HG02678 (cell line): ENCODE measurements at regions not wholly inside any gene's neighbourhood (a gene's known extent, or its start where the extent isn't known, plus 50 kb on each side); places are given as distances from the start of the nearest gene placed in this dataset.
"Not testable (repeated sequence)": the region's sequence is repeated elsewhere in the genome, so short reads cannot be mapped to it uniquely, and the experiment has no call there.

ENCODE experiments used
- ATAC-seq: cut with Tn5 transposase; IDR thresholded peaks from one replicate; pipeline ENCODE4 v1.9.1; 2021; ENCODE audit warnings: mild to moderate bottlenecking, moderate library complexity; ENCODE audit not compliant: unreplicated experiment

DNA sequence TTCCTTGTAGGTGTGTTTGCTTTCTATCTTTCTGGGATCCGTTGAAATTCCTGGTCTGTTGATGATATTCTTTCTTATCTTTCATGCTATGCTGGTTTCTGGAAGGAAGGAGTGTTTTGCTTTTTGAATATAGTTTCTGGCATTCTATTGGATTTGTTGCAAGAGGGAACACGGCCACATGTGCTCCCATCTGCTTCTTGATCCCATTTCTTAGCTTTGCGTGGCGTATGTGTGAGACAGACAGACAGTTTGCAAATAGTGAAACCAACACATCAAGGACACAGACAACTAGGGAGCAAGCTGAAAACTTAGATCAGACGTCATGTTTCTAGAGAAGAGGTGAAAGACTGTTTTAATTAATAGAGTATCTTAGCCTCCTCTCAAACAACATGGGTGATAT is 261.9 kb upstream of the PUDP start:
- ATAC-seq: no peak

DNA sequence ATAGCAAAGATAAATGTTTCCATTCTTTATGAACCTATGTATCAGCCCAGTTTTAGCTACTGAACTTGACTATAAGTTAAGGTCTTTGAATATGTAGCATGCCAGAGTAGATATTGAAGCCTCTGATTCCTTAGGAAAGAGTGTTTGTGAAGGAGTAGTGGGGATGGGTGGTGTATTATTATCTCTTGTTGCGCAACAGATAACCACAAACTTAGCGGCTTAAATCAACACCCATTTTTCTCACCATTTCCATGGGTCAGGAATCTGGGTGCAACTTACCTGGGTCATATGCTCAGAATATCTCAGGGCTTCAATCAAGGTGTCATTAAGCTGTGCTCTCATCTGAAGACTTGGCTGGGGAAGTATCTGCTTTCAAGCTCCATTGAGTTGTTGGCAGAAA is 251.4 kb upstream of the PUDP start:
- no peak for ATAC-seq

DNA sequence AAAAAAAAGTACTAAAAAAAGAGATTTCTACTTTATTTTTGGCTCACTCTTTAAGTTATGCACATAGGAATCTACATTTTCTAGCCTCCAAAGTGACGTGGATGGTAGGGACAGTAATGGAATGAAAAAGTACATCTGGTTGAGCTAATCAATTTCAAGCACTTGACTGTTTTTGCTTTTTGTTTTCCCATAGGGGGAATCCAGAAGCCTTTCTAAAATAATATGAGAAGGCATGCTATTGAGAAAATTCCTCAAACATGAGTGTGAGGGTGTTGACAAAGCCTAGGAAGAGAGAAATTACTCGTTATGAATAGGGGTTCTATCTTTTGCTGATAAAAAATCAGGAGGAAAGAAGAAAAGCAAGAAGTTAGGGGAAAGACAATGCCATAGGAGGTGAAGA is 242.5 kb upstream of the PUDP start:
- no peak for ATAC-seq

DNA sequence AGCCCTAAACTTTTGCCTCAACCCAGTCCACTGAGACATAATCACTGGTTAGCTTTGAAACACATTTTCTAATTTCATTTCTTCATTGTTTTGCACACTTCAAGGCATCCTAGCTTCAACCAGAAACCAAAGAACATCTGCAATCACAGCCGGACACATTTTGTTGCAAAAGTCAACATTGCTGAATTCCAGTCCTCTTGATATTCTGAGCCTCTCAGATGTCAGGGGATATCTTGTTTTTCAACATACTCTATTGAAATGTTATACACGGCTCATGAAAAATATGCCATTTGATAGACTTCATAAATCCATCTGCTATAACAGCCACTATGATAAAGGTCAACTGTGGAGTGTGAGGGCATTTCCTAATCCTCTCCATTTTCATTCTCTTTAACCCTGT is 241.6 kb upstream of the PUDP start:
- no peak for ATAC-seq

DNA sequence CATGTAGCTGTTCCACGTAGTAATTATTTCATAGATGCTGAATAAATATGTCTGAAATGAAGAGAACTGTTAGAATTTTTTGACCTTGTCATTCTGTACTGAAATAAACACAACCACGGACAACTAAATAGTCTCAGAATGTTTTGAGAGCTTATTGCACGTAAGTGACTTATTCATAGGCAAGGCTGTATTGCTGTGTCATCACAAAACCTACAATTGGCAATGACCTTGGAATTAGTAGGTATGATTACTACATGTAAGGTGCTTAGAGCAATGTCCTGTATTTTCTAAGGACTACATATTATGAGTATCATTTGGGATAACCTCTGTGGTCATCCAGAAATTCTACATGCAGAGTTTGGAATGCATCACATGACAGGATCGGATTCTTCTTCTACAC is 237.2 kb upstream of the PUDP start:
- no peak for ATAC-seq

DNA sequence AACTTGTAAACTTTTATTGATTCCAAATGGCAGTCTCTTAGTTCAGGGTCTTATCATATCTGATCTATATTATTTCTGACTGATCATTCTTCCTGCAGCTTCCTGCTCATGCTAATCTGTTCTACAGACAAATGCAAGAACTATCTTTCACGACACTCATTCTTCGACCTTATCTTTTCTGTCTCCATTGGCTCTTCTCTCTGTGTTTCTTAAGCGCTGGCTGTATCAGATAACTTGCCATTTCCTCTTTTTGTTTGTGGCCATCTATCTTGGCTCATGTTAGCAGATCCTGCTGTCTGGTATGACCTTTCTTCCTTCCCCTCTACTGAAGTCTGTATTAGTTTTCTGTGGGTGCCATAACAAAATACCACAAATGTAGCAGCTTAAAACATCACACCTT is 230.5 kb upstream of the PUDP start:
- no peak for ATAC-seq

DNA sequence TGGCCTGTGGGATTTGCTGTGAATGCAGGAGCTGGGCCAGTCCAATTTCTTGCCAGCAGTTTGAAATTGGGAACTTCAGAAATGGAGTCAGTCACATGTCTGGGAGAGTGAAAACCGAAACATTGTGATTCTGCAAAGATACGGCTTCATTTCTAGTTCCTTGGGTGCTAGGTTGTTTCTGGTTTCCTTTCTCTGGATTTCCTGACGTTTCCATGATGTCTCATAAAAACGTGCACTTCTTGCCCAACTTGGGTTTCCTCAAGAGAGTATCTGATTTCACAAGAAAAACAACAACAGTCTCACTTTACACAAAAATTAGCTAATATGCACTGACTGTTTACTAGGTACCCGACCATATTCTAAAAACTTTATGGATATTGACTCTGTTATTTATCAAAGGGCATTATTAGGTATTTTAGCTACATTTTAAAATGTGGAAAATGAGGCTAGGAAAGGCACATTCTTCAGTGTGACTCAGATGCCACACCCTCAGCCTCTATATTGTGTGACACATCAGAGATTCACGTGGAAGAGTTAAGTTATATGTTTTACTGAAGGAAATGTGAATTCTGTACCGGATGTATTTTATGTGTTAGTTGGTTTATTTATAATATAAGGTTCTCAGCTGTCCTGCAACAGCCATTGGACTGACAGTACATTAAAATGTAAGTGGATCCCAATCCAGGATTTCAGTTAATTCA is 225.0 kb upstream of the PUDP start:
- no peak for ATAC-seq

DNA sequence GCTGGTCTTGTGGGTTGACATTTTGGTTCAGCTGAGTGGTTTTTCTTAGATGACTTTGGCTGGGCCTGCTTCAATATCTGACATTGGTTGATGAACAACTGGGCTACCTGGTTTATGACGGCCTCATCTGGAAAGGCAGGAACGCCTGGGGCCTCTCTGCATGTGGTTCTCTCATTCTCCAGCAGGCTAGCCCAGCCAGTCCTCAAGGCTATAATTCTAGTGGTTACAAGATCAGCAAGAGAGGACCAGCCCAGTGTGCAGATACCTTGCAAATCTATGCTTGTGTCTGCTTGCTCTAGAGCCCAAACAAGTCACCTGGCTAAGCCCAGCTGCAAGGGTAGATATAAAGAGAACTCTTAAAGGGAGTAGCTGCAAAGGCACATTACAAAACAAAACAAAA is 214.2 kb upstream of the PUDP start:
- ATAC-seq: no peak

DNA sequence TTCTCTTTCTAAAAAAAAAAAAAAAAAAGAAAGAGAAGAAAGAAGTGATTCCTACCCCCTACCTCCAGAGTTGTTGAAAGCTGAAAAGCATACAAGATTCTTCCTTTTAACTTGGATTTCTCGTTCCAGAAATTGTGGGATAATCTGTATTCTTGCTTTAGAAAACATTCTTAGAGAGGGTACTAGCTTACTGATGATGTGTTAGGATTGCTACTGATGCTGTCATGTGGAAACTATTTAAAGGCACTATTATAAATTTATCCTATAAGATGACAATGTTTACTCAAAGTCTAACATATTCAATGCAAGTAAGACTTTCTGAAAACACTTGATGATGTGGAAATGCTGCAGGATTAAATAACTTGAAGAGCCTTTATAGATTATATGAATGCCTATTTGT is 204.0 kb upstream of the PUDP start:
- ATAC-seq: no peak

DNA sequence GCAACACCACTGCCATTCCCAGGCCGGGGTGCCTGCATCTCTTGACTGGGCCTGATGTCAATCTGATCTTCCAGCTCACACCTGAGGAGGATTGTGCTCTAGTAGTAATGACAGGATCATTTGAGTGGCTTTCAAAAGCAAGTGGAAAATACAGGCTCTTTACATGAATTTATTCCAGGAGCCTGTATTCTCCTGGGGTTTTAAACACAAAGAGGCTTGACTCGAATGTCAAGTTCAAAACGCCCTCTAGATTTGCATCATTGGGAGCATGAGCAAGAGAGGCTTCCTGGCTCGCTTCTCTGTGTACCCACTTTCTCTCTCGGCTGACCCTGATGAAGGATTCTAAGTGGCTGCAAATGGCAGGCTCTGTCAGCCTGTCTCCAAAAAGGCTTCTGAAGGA is 199.5 kb upstream of the PUDP start:
- no peak for ATAC-seq

DNA sequence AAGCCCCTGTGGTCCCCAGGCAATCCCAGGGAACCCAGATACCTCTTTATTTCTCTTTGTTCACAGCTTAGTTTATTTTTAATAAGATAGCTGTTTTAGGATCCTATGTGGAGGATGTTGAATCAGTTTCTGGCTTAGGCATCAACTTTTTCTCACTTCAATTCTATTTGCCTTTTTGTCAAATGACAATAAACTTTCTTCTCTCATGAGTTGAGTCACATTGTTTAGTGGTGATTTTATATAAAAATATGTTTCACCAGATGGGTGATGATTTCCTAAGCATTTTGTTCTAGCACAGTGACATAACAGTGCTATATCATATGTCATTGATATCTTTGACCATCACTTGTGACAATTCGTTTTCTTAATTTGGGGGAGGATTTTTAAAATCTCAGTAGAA is 198.1 kb upstream of the PUDP start:
- no peak for ATAC-seq

DNA sequence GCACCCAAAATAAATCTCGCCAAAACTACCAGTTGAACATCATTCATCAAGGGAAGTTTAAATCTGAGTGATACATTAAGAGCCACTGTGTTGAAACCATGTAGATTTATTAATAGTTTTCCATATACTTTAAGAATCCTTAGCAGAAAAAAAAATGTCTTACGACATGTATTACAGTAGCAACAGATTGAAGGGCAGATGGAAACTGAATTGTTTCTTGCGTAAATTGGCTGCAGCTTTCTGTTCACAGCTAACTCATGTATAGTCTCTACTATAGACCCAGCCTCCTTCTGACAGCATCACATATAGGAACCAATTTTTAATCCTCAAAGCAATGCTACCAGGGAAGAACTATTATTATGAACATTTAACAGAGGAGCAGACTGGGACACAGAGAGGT is 195.2 kb upstream of the PUDP start:
- ATAC-seq: no peak

DNA sequence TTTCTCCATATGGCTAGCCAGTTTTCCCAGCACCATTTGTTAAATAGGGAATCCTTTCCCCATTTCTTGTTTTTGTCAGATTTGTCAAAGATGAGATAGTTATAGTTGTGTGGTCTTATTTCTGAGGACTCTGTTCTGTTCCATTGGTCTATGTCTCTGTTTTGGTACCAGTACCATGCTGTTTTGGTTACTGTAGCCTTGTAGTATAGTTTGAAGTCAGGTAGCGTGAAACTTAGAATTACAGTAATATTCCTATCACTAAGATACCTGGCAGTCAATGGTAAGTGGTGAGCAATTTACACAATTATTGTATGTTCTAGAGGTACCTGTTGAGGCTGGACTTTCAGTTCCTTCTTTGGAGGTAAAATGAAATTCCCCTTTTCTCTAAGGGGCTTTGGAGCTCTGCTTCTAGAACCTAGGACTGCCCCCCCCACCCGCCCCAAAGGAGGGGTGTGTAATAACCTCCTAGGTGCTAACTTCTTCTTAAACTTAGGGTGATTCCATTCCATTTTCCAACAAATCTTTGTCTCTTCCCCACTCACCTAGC is 187.9 kb upstream of the PUDP start:
- ATAC-seq: not testable (repeated sequence)

DNA sequence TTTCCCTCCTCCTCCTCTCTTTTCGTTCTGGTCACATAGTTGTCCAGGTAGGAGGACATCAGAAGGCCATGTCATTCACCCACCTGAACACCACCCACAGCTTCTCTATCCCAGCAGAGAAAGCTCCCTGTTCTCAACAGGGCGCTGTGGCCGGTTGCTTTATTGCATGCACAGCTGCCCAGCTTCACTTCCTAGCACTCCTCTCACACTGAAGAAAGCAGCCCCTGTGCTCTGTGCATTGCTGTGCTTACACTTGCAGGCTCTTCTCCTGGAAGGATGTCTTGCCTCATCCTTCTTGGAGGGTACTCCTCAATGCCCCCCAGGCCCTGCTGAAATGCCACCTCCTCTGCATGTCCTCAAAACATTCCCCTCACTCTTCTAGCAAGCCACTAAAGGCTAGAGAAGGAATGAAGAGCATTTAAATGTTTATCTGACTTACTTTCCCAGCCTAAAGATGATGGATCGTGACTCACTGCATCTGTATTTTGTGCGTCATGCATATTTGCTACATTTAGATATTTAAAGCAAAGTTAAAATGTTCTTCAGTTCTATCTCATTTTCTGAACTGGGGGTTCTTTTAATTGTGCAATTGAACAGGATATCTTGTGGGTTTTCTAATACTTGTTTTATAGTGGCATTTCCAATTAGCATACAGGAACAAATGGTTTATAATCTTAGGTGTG is 186.4 kb upstream of the PUDP start:
- ATAC-seq: no peak

DNA sequence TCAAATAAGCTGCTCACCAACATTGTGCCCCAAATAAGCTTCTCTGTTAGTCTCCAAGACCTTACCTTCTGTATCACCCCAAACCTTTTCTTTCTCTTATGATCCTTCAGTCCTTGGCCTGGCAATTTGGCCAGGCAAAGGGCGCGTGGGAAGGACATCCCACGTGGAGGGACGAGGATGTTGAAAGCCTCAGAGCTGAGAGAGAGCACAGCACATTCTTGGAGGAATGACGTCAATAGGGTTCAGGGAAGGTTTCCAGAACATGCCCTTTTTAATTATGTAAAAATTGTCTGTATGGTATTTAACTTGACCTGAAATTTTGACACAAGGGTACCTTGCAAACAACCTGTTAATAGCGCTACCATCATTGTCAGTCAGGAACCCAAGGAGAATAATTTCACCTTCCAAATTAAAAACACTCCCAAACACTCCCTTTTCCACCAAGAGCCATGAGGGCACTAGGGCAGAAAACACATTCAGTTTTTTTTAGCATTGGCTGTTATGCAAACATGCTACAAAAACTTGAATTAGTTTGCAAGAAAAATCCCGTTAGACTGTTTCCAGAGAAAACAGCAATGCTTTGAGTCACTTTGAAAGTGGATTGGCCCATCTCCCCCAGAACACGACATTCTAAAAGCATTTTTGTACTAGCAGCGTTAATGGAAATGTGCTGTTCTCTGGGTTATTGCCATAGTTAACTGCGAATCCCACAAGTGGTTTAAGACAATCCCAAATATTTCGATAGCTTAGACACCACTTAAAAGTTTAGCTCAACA is 183.2 kb upstream of the PUDP start:
- ATAC-seq: no peak

DNA sequence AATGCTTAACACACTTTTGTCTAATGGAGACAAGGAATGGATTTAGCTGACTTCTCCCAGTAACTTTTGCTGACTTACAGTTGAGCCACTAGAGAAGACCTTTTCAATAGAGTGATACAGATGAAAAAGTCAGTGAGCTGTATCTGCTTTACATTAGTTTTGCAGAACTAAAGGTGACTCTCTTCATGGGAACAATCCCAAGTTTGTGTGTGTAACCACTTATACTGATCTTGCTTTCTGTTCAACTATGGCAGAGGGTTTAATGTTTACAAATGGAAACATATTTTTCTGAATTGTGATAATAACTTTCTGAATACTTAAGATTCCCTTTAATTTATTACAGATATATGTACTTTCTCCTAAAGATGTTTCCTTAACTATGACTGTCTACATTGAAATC is 182.6 kb upstream of the PUDP start:
- ATAC-seq: no peak

DNA sequence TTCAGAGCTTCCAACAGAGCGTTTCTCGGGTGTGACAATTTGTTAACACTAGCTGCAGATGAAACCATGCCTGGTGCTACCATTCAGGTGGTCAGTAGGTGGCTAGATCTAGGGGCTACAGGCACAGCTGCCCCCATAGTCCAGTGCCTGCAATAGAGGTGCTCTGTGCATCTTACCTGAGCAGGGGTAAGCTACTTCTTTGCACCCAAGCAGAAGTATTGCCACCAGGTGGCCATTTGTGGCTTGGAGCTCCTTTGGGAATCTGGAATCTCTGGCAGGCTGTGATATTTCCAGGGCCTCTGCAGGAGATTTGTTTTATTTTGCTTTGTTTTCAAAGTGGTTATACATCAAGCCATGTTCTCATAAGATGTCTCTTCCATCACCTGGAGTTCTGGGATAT is 170.7 kb upstream of the PUDP start:
- ATAC-seq: no peak

DNA sequence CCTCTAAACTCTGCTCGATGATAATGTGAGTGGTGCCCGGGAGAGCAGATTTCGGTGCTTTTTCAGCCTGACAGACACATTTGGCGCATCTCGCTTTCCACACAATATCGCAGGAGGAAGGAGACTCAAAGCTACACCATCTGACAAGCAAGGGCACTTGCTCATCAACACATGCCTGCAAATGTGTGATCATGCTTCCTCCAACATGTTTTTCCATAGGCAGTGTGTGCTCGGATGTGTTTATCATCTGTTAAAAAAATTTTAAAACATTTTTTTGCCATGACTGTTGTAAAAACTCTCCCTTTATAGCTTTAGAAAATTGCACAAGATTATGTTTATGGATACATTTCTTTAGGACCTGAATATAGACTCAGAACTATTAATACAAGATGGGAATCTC is 170.3 kb upstream of the PUDP start:
- no peak for ATAC-seq

DNA sequence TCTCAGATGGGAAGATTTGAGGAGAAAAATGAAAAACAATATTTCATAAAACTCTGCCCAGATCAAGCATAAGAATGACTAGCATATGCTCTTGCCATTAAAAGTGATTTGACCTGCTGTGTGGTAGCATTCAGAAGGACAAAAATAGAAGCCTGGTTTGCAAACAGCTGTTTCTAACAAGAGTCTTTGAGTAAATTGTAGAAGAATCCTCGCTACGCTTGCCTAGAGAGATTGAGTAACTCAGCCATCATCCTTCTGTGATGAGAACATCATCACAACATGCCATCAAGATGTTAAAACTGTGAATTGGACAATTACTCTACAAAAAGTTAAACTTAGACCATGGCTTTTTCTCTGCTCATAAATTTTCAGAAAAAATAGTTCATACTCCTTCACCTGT is 168.9 kb upstream of the PUDP start:
- ATAC-seq: no peak

DNA sequence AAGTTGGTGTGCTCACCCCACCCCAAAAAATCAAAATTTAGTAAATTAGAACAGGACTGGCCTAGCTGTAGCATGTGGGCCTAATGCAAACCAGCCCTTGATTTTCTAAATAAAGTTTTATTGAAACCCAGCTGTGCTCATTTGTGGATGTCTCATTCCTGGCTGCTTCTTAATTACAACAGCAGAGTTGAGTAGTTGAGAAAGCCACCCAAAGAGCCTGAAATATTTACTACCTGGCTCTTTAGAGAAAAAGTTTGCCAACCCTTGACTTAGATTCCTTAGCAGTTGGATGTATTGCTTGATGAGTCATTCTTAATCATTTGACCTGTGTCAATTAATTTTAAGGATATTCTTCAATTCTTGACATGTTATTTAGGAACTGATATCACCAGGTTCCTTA is 168.3 kb upstream of the PUDP start:
- no peak for ATAC-seq

DNA sequence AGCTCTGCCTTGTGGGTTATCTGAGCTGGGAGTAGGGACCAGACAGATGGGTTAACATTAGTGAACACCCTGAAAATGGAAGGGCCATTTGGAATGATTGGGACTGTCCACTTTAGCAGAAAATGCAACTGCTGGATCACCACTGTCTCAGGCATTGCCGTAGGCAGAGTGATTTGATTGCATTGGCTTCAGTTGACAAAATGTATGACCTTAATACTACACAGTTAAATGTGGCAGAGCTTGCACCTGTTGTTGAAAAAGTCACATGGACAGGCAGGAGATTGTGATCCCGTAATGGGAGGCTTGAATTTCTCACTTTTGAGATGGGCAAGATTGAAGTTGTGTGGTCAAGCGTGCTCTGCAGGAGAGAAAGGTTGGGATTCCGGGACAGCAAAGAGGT is 166.5 kb upstream of the PUDP start:
- ATAC-seq: no peak

DNA sequence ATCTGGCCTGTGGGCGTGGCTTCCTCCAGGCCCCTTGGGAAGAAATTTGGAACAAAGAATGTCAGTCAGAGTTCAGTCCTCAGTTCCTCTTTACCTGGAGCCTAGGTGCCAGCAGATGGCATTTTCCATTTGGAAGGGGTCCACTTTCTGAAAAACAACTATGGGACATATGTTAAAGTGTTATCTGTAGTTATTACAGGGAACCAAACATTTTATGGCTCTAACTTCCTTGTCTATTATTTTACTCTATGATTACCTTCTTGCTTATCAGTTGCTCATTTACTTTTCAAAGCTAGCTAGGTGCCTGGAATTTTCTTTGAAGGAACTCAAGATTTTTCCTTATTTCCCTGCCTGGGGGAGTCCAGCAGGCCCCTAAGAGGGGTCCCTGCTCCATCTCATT is 159.8 kb upstream of the PUDP start:
- no peak for ATAC-seq
